Fibroblast of lung (primary cell): ENCODE measurements at regions not wholly inside any gene's neighbourhood (a gene's known extent, or its start where the extent isn't known, plus 50 kb on each side); places are given as distances from the start of the nearest gene placed in this dataset.

Experiments used
- DNase-seq, 2 donors: peaks; one replicate each; pipeline versions ENCODE4 v3.0.0 to v3.0.0-alpha.2; 2010; ENCODE audit warnings: low read depth in 2 of 2
- H2AFZ ChIP-seq: 2 replicates; pipeline ENCODE4 v1.5.1; 2012; ENCODE audit warnings: low read length, control low read depth, inconsistent platforms
- H3K27ac ChIP-seq: 2 replicates; pipeline ENCODE4 v1.5.1; 2011; ENCODE audit warnings: low read length, control low read depth; ENCODE audit not compliant: insufficient read depth
- H3K27me3 ChIP-seq: 2 replicates; pipeline ENCODE4 v1.5.1; 2011; ENCODE audit warnings: mild to moderate bottlenecking, low read length; ENCODE audit not compliant: control insufficient read depth, insufficient read depth
- H3K36me3 ChIP-seq: 2 replicates; pipeline ENCODE4 v1.5.1; 2011; ENCODE audit warnings: low read length; ENCODE audit not compliant: control insufficient read depth, insufficient read depth
- H3K4me1 ChIP-seq: 2 replicates; pipeline ENCODE4 v1.5.1; 2011; ENCODE audit warnings: low read length; ENCODE audit not compliant: control insufficient read depth, insufficient read depth; ENCODE audit errors: extremely low read depth
- H3K4me2 ChIP-seq: 2 replicates; pipeline ENCODE4 v1.5.1; 2011; ENCODE audit warnings: low read length, control low read depth; ENCODE audit not compliant: insufficient read depth; ENCODE audit errors: extremely low read depth
- H3K4me3 ChIP-seq, 4 experiments: fragments of 200-600 bp in 1 of 4; sonication (generic) in 1 of 4; replicated peaks in 1 of 4; 2 replicates each; pipeline ENCODE4 v1.5.1; 2011 to 2016; ENCODE audit warnings: low read length in 4 of 4, low read depth in 3 of 4, mild to moderate bottlenecking in 3 of 4, control low read depth in 2 of 4, inconsistent platforms in 1 of 4, mixed read lengths in 1 of 4; ENCODE audit not compliant: insufficient read depth in 1 of 4; ENCODE audit errors: control extremely low read depth in 1 of 4
- H3K79me2 ChIP-seq: 2 replicates; pipeline ENCODE4 v1.5.1; 2012; ENCODE audit warnings: mild to moderate bottlenecking, low read length, inconsistent platforms; ENCODE audit not compliant: control insufficient read depth, insufficient read depth
- H3K9ac ChIP-seq: 2 replicates; pipeline ENCODE4 v1.5.1; 2011; ENCODE audit warnings: mild to moderate bottlenecking, low read length, control low read depth; ENCODE audit not compliant: insufficient read depth
- H3K9me3 ChIP-seq: 2 replicates; pipeline ENCODE4 v1.5.1; 2012; ENCODE audit warnings: low read depth, low read length; ENCODE audit not compliant: control insufficient read depth, insufficient read depth
- H4K20me1 ChIP-seq: 2 replicates; pipeline ENCODE4 v1.5.1; 2011; ENCODE audit warnings: low read length; ENCODE audit not compliant: control insufficient read depth, insufficient read depth; ENCODE audit errors: extremely low read depth
- CTCF ChIP-seq, 2 donors: IDR thresholded peaks in 1 of 2; conservative IDR thresholded peaks in 1 of 2; 1 replicate in 1 of 2; 2 replicates in 1 of 2; pipeline ENCODE4 v1.5.1; 2011 to 2012; ENCODE audit warnings: low read length in 2 of 2, control low read depth in 1 of 2, inconsistent platforms in 1 of 2, low read depth in 1 of 2, mild to moderate bottlenecking in 1 of 2
- EZH2 ChIP-seq: IDR thresholded peaks from 2 replicates; pipeline ENCODE4 v1.5.1; 2012; ENCODE audit warnings: low read length, control low read depth, mild to moderate bottlenecking; ENCODE audit errors: missing control alignments

DNA sequence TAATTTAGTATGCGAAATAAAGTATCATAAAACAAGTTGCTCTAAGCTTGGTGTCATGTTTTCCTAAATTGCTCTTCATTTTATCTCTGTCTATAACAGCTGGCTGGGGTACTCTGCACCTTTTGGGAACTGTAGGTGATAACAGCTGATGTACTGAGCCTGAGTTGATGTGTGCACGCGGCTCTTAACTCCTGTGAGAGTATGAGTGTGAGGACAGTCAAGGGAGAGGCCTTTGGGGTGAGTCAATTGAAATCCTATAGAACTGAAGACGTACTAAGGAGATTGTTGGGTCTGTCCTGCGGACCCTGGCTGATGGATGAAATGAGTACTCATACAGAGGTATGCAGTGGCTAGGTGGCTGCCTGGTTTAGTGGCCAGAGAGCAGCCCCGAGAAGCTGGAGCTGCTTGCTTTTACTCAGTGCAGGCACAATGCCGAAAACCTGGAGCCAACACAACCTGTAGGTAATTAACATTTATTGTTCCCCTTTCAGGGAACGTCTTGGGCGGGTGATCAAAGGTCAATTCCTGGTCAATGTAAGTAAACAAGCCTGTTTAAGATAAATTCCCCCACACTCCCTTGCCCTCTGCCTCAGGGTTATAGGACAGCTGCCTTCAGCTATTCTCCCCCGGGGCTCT lies 188.5 kb downstream of the PRDM2 start:
- H3K4me2 ChIP-seq = no peak overlapping the region
- peaks cover 7% of the 10 kb centered on the region for H3K27me3 ChIP-seq
- no peaks in the 10 kb centered on the region for H3K4me1 ChIP-seq
- no peak overlapping the region for H2AFZ ChIP-seq
- no peak for DNase-seq
- H3K79me2 ChIP-seq = no peaks in the 10 kb centered on the region
- TF ChIP-seq CTCF (conservative IDR thresholded peaks at IDR 0.05 in 1 of 2, IDR thresholded peaks at IDR 0.05 in 1 of 2; ENCODE audit: low read depth in 1 of 2, low read length in 2 of 2) (no peak), EZH2 (no peak)
- H3K36me3 ChIP-seq = no peaks in the 10 kb centered on the region
- H3K9me3 ChIP-seq = no peaks in the 10 kb centered on the region
- H3K4me3 ChIP-seq = no peak overlapping the region
- no peaks in the 10 kb centered on the region for H4K20me1 ChIP-seq
- H3K9ac ChIP-seq = no peak overlapping the region
- no peak overlapping the region for H3K27ac ChIP-seq

- no peak overlapping the region for H2AFZ ChIP-seq
- H3K9ac ChIP-seq = no peak overlapping the region
- no peak overlapping the region for H3K4me2 ChIP-seq
- H3K79me2 ChIP-seq = no peaks in the 10 kb centered on the region
- no peak for TF ChIP-seq CTCF (conservative IDR thresholded peaks at IDR 0.05 in 1 of 2, IDR thresholded peaks at IDR 0.05 in 1 of 2; ENCODE audit: low read depth in 1 of 2, low read length in 2 of 2)
- no peak for TF ChIP-seq EZH2
- no peaks in the 10 kb centered on the region for H4K20me1 ChIP-seq
- no peaks in the 10 kb centered on the region for H3K4me1 ChIP-seq
- no peaks in the 10 kb centered on the region for H3K36me3 ChIP-seq
- no peak overlapping the region for H3K27ac ChIP-seq
- no peaks in the 10 kb centered on the region for H3K9me3 ChIP-seq
- DNase-seq = no peak
- no peak overlapping the region for H3K4me3 ChIP-seq
- peaks cover 7% of the 10 kb centered on the region for H3K27me3 ChIP-seq
Observed at GRCh38 chr1:13889495-13889894, 189.5 kb downstream of the PRDM2 start.

GRCh38 chr1:13890766-13891165 lies 190.8 kb downstream of the PRDM2 start:
- Histone ChIP-seq H3K4me2 (no peak overlapping the region), H3K36me3 (no peaks in the 10 kb centered on the region), H3K4me3 (no peak overlapping the region), H3K9ac (no peak overlapping the region), H3K27ac (no peak overlapping the region), H2AFZ (no peak overlapping the region), H3K27me3 (peaks cover 7% of the 10 kb centered on the region), H3K4me1 (no peaks in the 10 kb centered on the region), H4K20me1 (no peaks in the 10 kb centered on the region), H3K9me3 (no peaks in the 10 kb centered on the region), H3K79me2 (no peaks in the 10 kb centered on the region)
- no peak for TF ChIP-seq EZH2
- TF ChIP-seq CTCF (conservative IDR thresholded peaks at IDR 0.05 in 1 of 2, IDR thresholded peaks at IDR 0.05 in 1 of 2; ENCODE audit: low read depth in 1 of 2, low read length in 2 of 2) = no peak
- no peak for DNase-seq
